ENCODE measurements at regions not wholly inside any gene's neighbourhood (a gene's known extent, or its start where the extent isn't known, plus 50 kb on each side); places are given as distances from the start of the nearest gene placed in this dataset.

DNA sequence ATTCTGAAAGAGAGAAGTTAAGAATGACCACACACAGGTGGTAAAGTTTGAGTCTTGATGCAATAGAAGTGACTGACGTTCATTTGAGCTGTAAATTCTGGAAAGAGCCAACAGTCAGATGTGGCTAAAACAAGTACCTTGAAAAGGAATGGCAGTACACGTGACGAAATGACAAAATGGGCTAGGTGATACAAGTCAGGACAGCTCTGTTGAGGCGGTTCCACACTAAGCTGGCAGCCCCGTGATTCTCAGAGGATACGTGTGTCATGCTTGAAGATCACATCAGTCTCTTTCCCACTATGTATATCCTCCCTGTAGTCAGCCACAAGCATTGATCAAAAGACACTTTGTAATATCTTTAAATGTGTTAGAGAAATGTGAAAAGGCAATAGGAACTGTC is 881.3 kb upstream of the ADGRL2 start:
- DNase-seq, result no peak
- in situ Hi-C loops (cut with HindIII; ENCODE audit: low pct_ligation_motif_present, low pct_unique_long_range_greater_than_20kb, low sequenced_read_pairs), result no loop called here

DNA sequence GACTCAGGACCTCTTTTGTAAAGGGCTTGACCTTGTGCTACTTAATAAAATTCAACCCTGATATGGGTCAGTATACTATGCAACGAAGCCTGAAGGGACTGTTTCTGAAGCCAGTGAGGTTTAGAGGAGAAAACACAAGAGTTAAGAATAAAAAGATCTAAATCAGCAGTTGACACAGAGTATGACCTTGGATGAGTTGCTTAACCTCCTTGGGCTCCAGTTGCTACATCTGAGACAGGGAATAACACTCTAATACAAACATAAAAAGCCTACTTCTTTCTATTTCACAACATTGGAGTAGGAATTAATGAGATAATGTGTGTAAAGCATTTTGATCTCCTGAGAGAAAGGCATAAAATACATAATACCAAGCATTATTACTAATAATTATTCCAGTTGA is 882.4 kb upstream of the ADGRL2 start:
- in situ Hi-C loops (cut with HindIII; ENCODE audit: low pct_ligation_motif_present, low pct_unique_long_range_greater_than_20kb, low sequenced_read_pairs), result no loop called here

DNA sequence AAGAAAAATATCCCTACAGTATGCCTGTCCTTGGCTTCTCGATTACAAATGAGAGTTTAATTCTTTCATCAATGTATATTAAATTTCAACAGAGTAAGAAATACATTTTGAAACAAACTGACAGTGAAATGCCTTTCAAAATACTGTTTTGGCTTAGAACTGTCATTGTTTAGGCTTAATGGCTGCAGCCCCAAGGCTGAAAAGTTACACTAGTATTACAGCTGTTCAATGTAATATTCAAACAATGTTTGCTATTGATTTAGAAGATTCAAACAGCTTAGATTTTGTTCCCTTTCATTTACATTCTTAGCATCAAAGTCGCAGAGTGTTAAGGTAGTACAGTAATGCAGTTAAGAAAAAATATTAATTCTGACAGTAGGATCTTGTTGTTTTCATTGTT is 882.9 kb upstream of the ADGRL2 start:
- in situ Hi-C loops (cut with HindIII; ENCODE audit: low pct_ligation_motif_present, low pct_unique_long_range_greater_than_20kb, low sequenced_read_pairs), result no loop called here
- DNase-seq, result no peak

More for the DNA sequence above, 882.4 kb upstream of the ADGRL2 start:
- no peak for DNase-seq

GRCh38 chr1:80917225-80917624 is 883.5 kb upstream of the ADGRL2 start:
- no peak for DNase-seq
- in situ Hi-C loops (cut with HindIII; ENCODE audit: low pct_ligation_motif_present, low pct_unique_long_range_greater_than_20kb, low sequenced_read_pairs), result no loop called here

- no peak for DNase-seq
- in situ Hi-C loops (cut with HindIII; ENCODE audit: low pct_ligation_motif_present, low pct_unique_long_range_greater_than_20kb, low sequenced_read_pairs), result no loop called here
These were observed 885.2 kb upstream of the ADGRL2 start for GRCh38 chr1:80915491-80915890.

- no peak for DNase-seq
- in situ Hi-C loops (cut with HindIII; ENCODE audit: low pct_ligation_motif_present, low pct_unique_long_range_greater_than_20kb, low sequenced_read_pairs), result no loop called here
These were observed 890.3 kb upstream of the ADGRL2 start for GRCh38 chr1:80910426-80910825.

DNA sequence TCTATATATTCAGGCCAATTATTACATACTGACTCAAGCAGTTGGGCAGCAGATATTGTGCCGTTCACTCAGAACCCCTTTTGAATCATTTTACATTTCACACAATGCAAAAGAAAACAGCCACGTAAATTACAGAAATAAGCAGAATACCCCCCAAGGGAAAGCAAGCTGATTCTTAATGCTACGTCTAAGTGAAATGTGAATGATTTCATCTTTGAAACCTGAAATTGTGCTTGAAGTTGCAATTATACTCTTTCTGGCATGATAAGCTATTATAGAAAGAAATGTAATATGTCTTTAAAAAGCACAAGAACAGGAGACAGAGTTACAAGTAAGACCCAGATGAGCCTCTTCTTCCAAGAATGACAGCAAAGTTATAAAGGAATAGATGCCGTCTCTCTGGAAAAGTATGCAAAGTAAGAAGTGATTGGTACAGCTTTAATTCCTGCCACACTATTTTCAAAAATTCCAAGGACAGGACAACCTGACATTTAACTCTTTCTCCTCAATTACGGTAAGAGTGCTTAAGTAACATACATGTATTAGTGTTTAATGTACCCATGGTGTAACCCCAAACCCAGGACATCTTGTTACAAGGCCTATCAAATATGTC is 891.5 kb upstream of the ADGRL2 start:
- in situ Hi-C loops (cut with HindIII; ENCODE audit: low pct_ligation_motif_present, low pct_unique_long_range_greater_than_20kb, low sequenced_read_pairs), result no loop called here
- DNase-seq, result no peak

DNA sequence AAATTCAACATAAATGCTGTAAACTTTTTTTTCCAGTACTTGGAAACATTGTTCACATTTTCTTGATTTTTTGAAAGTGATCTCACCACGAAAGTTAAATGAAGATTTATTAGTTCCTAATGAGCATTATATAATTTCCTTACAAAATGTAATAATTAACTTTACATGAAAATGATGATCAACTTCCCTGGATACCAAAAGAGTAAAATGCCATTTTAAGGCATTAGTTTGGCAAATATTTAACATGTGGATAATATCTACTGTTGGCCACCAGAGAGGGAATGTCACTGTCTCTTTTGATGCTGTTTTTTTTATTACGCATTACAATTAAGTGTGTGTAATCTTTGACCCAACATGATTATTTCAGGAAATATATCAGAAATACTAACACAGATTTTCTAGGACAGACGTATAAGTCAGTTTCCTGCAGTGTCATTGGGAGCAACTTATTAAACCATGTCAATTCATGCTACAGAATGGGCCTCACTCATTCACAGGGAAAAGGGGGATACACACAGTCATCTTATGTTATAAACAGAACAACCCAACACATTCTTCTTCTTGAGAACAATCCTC is 903.9 kb upstream of the ADGRL2 start:
- DNase-seq, result no peak
- in situ Hi-C loops (cut with HindIII; ENCODE audit: low pct_ligation_motif_present, low pct_unique_long_range_greater_than_20kb, low sequenced_read_pairs), result no loop called here

- in situ Hi-C loops (cut with HindIII; ENCODE audit: low pct_ligation_motif_present, low pct_unique_long_range_greater_than_20kb, low sequenced_read_pairs), result no loop called here
- DNase-seq, result no peak
These were observed 905.8 kb upstream of the ADGRL2 start for GRCh38 chr1:80894921-80895320.

DNA sequence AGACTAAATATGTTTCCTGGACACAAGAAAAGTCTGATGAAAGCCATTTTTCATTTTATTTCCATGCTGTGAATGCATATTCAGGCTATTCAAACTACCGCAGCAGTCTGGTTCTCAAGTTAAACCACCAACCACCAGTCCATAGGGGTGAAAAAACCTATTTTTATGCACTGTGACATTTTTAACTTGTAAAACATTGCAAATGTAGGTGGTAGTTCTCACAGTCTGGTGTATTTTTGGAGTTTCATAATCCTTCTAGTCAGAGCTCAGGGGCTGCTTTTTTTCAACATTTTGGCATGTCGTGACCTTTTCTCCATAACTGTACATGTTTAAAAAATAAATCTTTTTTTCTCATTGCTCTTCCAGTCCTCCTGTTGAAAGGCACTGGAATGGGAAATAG is 907.6 kb upstream of the ADGRL2 start:
- in situ Hi-C loops (cut with HindIII; ENCODE audit: low pct_ligation_motif_present, low pct_unique_long_range_greater_than_20kb, low sequenced_read_pairs), result no loop called here
- DNase-seq, result no peak

DNA sequence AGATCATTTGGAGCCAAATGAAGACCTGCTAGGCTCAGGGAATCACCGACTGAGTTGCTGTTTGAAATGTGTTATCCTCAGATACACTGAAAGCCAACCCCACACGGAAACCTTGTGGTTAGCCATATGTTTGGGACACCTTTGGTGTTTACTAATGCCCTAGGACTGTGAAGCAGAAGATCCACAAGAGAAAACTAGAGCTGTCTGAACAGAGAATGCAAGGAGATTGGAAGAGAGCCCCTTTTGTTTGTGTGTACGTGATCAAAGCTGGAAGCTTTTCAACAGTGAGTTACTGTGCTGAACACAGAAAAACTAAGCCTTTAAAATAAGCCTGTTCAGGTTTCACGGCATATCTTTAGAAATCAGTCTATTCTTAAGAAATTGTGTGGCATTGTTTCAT is 908.2 kb upstream of the ADGRL2 start:
- in situ Hi-C loops (cut with HindIII; ENCODE audit: low pct_ligation_motif_present, low pct_unique_long_range_greater_than_20kb, low sequenced_read_pairs), result no loop called here
- no peak for DNase-seq

GRCh38 chr1:80891871-80892270 is 908.9 kb upstream of the ADGRL2 start:
- in situ Hi-C loops (cut with HindIII; ENCODE audit: low pct_ligation_motif_present, low pct_unique_long_range_greater_than_20kb, low sequenced_read_pairs), result no loop called here

GRCh38 chr1:80882553-80882952 is 918.2 kb upstream of the ADGRL2 start:
- DNase-seq, result peak; percentile 70
- in situ Hi-C loops (cut with HindIII; ENCODE audit: low pct_ligation_motif_present, low pct_unique_long_range_greater_than_20kb, low sequenced_read_pairs), result no loop called here

More at GRCh38 chr1:80891871-80892270, 908.9 kb upstream of the ADGRL2 start:
- DNase-seq, result no peak

GRCh38 chr1:80878343-80878742 is 922.4 kb upstream of the ADGRL2 start:
- in situ Hi-C loops (cut with HindIII; ENCODE audit: low pct_ligation_motif_present, low pct_unique_long_range_greater_than_20kb, low sequenced_read_pairs), result no loop called here
- DNase-seq, result no peak

DNA sequence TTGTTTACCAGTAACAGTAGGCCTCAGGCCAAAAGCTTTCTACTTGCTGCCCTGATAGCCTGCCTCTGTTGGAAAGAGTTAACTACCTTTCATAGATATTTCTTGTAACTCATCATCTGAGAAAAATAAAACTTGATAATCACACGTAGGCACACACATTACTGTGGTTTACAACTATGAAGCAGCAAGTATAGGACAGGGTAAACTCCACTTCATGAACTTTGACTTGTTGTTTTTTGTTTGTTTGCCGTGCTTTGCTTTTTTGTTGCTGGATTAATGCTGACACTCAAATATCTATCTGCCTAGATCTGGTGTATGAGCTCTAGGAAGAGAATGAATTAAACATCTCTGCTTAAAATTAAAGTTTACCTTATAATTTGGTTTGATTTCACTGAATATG is 924.7 kb upstream of the ADGRL2 start:
- DNase-seq, result no peak
- in situ Hi-C loops (cut with HindIII; ENCODE audit: low pct_ligation_motif_present, low pct_unique_long_range_greater_than_20kb, low sequenced_read_pairs), result no loop called here

DNA sequence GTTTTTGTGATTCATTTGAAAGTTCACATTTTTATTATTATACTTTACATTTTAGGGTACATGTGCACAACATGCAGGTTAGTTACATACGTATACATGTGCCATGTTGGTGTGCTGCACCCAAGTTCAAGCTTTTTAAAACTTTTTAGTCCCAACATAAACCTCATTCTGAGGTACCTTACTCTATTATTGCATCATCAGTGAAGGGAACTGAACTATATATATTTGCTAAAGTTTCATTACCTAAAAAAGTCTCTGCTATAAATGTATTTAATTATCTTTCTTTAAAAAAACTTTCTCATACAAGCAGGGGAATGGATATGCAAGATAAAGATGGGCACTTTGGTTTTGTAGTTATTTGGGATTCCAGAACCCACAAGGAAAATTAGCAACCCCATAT is 931.4 kb upstream of the ADGRL2 start:
- DNase-seq, result no peak
- in situ Hi-C loops (cut with HindIII; ENCODE audit: low pct_ligation_motif_present, low pct_unique_long_range_greater_than_20kb, low sequenced_read_pairs), result no loop called here

DNA sequence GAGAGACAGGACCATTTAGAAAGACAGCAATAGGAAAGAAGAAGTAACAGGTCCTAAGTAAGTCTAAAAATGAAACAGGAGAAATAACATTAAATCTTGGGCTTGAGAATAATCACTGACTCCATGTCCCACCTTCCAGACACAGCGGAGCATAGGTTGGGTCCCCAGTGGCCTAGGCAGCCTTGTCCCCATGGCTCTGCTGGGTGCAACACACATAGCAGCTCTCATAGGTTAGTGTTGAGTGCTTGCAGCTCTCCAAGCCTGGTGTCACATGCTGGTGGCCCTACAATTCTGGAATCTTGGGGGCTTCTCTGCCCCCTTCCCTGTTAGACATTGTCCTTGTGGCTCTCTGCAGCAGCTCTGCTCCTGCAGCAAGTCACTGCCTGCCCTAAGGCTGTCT is 952.8 kb upstream of the ADGRL2 start:
- DNase-seq, result no peak
- in situ Hi-C loops (cut with HindIII; ENCODE audit: low pct_ligation_motif_present, low pct_unique_long_range_greater_than_20kb, low sequenced_read_pairs), result no loop called here

GRCh38 chr1:80846966-80847365 is 953.8 kb upstream of the ADGRL2 start:
- DNase-seq, result no peak
- in situ Hi-C loops (cut with HindIII; ENCODE audit: low pct_ligation_motif_present, low pct_unique_long_range_greater_than_20kb, low sequenced_read_pairs), result no loop called here

DNA sequence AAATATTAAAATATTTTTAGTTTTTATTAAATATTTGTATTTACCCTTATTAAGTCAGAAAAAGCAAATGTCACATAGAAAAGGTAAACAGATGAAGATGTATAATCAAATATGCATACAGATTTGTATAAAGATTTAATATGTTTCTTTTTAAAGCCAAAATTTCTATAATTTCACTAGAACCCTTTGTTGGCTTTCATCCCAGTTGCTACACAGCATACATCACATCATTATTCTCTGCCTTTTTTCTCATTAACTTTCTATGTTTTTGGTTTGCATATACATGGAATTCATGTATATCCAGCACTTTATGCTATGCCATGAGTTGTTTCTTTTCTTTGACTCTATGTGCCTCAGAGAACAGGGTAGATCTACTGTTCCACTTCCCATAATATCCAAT is 957.9 kb upstream of the ADGRL2 start:
- DNase-seq, result no peak
- in situ Hi-C loops (cut with HindIII; ENCODE audit: low pct_ligation_motif_present, low pct_unique_long_range_greater_than_20kb, low sequenced_read_pairs), result no loop called here

GRCh38 chr1:80841261-80841660 is 959.5 kb upstream of the ADGRL2 start:
- in situ Hi-C loops (cut with HindIII; ENCODE audit: low pct_ligation_motif_present, low pct_unique_long_range_greater_than_20kb, low sequenced_read_pairs), result no loop called here
- DNase-seq, result no peak

- DNase-seq, result no peak
- in situ Hi-C loops (cut with HindIII; ENCODE audit: low pct_ligation_motif_present, low pct_unique_long_range_greater_than_20kb, low sequenced_read_pairs), result no loop called here
These were observed 963.7 kb upstream of the ADGRL2 start for GRCh38 chr1:80837066-80837465.
